Left lung (tissue), 4 donors: ENCODE measurements at regions not wholly inside any gene's neighbourhood (a gene's known extent, or its start where the extent isn't known, plus 50 kb on each side); places are given as distances from the start of the nearest gene placed in this dataset.

ENCODE experiments used
- ATAC-seq: fragments of 200-7000 bp; cut with Tn5 transposase; one replicate; pipeline ENCODE4 v1.9.1; 2020; ENCODE audit warnings: moderate library complexity
- DNase-seq, 4 donors: peaks; one replicate each; pipeline ENCODE4 v3.0.0-alpha.2; 2013 to 2020
- H3K27ac ChIP-seq, 2 donors: fragments of 200-600 bp; sonication (generic) in 1 of 2; one replicate each; pipeline versions ENCODE4 v1.5.0 to v1.8.0; 2020 to 2021
- H3K27me3 ChIP-seq, 2 donors: fragments of 200-600 bp; sonication (generic) in 1 of 2; one replicate each; pipeline versions ENCODE4 v1.5.0 to v1.8.0; 2020 to 2021
- H3K36me3 ChIP-seq, 2 donors: fragments of 200-600 bp; sonication (generic) in 1 of 2; one replicate each; pipeline versions ENCODE4 v1.5.0 to v1.8.0; 2020 to 2021
- H3K4me1 ChIP-seq, 2 donors: fragments of 200-600 bp; one replicate each; pipeline ENCODE4 v1.8.0; 2021
- H3K4me3 ChIP-seq, 2 donors: fragments of 200-600 bp; sonication (generic) in 1 of 2; one replicate each; pipeline versions ENCODE4 v1.5.0 to v1.8.0; 2020 to 2021; ENCODE audit warnings: mild to moderate bottlenecking in 1 of 2
- H3K9me3 ChIP-seq, 2 donors: fragments of 200-600 bp; sonication (generic) in 1 of 2; one replicate each; pipeline versions ENCODE4 v1.5.0 to v1.8.0; 2020 to 2021
- intact Hi-C, 2 donors: fragments of 100-400 bp; cut with DNase I; formaldehyde crosslinking; loops; one replicate each; pipeline versions ENCODE4 v1.11.2 to v1.14.2; 2022
- TF ChIP-seq, protein P1 (sequence below), 2 donors: fragments of 200-600 bp; sonication (generic) in 1 of 2; IDR thresholded peaks; one replicate each; pipeline versions ENCODE4 v1.5.0 to v1.8.0; 2021; ENCODE audit warnings: antibody characterized with exemption in 2 of 2
- donor health status: DM: no; HTN: yes; CAD: no.
- donor health status: DM: no; HTN: no; CAD: no.

DNA sequence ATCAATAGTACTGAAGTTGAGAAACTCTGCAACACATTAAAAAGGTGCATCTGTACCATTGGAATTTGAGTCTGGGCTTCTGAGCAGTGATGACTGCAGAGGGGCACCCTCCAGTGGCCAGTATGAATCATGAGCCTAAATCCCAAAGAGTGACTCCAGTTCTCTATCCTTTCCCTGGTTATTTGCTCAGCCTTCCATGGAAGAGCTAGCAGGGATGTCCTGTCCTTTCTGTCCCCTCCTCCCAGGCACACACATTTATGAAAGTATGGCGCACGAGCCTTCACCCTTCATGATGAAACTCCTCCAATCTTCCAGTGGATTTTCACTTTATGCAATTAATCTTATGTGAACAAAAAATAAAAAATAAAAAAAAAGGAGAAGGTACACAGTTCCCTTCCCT, 81.0 kb downstream of the ESM1 start:
- intact Hi-C loops, result loop anchor here in 1 of 2 donors (10.0 kb wide), 1 partner anchor 240 kb away; no protein-coding TSS in a partner anchor
- no peaks in the 10 kb centered on the region for H3K36me3 ChIP-seq
- no peak for DNase-seq

DNA sequence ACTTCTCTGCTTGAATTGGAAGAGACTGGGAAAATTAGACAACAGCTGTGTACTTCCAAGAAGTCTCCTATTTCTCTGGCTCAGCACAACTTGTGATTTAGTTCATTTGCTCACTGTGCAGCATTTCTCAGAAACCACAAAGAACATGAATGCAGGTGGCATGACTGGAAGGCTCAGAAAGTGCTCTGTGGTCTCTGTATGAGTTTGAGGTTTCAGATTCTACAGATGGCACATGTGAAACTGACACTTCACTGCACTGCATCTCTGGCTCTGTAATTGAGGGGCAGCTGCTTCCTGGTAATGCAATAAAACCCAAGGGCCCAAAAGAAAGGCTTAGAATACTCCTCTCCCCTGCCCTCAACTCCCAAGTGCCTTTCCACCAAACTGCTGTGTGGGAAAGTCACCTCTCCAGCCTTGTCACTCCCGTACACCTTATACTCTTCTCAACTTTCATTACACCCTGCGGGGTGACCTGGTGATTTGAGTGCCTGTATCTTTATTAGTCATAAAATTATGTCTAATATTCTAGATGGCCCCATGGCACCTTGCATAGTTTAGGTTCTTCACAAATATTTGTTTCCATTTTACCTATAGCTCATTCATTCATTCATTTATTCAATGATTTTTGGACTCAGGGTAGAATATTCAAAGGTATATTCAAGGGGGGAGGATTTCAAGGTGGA, 82.5 kb downstream of the ESM1 start:
- Histone ChIP-seq H3K27ac (no peak overlapping the region), H3K27me3 (no peaks in the 10 kb centered on the region), H3K4me1 (peaks cover 0 to 11% of the 10 kb centered on the region in 2 donors), H3K9me3 (no peaks in the 10 kb centered on the region), H3K36me3 (no peaks in the 10 kb centered on the region), H3K4me3 (no peak overlapping the region)
- no peak for DNase-seq
- intact Hi-C loops, result loop anchor here in 1 of 2 donors (10.0 kb wide), 1 partner anchor 242 kb away; no protein-coding TSS in a partner anchor
- TF ChIP-seq, protein P1, sequence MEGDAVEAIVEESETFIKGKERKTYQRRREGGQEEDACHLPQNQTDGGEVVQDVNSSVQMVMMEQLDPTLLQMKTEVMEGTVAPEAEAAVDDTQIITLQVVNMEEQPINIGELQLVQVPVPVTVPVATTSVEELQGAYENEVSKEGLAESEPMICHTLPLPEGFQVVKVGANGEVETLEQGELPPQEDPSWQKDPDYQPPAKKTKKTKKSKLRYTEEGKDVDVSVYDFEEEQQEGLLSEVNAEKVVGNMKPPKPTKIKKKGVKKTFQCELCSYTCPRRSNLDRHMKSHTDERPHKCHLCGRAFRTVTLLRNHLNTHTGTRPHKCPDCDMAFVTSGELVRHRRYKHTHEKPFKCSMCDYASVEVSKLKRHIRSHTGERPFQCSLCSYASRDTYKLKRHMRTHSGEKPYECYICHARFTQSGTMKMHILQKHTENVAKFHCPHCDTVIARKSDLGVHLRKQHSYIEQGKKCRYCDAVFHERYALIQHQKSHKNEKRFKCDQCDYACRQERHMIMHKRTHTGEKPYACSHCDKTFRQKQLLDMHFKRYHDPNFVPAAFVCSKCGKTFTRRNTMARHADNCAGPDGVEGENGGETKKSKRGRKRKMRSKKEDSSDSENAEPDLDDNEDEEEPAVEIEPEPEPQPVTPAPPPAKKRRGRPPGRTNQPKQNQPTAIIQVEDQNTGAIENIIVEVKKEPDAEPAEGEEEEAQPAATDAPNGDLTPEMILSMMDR (IDR thresholded peaks at IDR 0.05), result no peak
- ATAC-seq, result peak; percentile 18

More for the DNA sequence above, 81.0 kb downstream of the ESM1 start:
- TF ChIP-seq, protein P1 (IDR thresholded peaks at IDR 0.05), result peak in 1 of 2 donors; percentile 18
- Histone ChIP-seq H3K4me3 (no peak overlapping the region), H3K9me3 (no peaks in the 10 kb centered on the region), H3K27ac (no peak overlapping the region), H3K4me1 (peaks cover 0 to 11% of the 10 kb centered on the region in 2 donors), H3K27me3 (no peaks in the 10 kb centered on the region)
- peak; percentile 23 for ATAC-seq

- TF ChIP-seq, protein P1 (IDR thresholded peaks at IDR 0.05), result no peak
These were observed 84.2 kb downstream of the ESM1 start for GRCh38 chr5:54900984-54901725.

DNA sequence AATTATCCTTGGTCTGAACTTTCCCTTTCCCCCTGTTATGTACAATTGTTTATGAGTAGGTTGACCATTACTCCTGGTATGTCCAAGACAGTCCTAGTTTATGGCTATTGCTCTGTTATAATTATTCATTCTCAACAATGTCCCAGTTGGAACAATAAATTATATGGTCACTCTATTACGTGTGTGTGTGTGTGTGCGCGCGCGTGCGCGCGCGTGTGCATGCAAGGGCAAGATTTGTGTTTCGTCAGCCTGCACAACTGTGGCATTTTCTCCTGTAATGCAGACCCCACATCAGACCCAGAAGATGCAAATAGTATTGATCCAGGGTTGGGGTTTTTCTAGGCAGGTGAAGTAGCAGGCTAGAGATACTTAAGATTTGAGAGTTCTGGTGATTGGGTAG, 88.4 kb downstream of the ESM1 start:
- no peak for DNase-seq
- TF ChIP-seq, protein P1 (IDR thresholded peaks at IDR 0.05), result no peak
- no peaks in the 10 kb centered on the region for H3K4me1 ChIP-seq

More at GRCh38 chr5:54900984-54901725, 84.2 kb downstream of the ESM1 start:
- intact Hi-C loops, result loop anchor here in 1 of 2 donors (10.0 kb wide), 1 partner anchor 244 kb away; no protein-coding TSS in a partner anchor
- peak; percentile 71 for ATAC-seq
- no peaks in the 10 kb centered on the region for H3K27me3 ChIP-seq
- H3K4me1 ChIP-seq, result peaks cover 0 to 11% of the 10 kb centered on the region in 2 donors
- H3K9me3 ChIP-seq, result no peaks in the 10 kb centered on the region
- no peak overlapping the region for H3K4me3 ChIP-seq
- H3K27ac ChIP-seq, result no peak overlapping the region
- peak in 1 of 4 donors; percentile 36 for DNase-seq
- H3K36me3 ChIP-seq, result no peaks in the 10 kb centered on the region

GRCh38 chr5:54895816-54896341, 89.5 kb downstream of the ESM1 start:
- no peak overlapping the region for H3K4me3 ChIP-seq
- intact Hi-C loops, result no loop called here
- no peaks in the 10 kb centered on the region for H3K36me3 ChIP-seq
- no peaks in the 10 kb centered on the region for H3K4me1 ChIP-seq
- no peak overlapping the region for H3K27ac ChIP-seq
- DNase-seq (peak in 1 of 4 donors; percentile 49), ATAC-seq (peak; percentile 75)
- no peaks in the 10 kb centered on the region for H3K9me3 ChIP-seq
- no peaks in the 10 kb centered on the region for H3K27me3 ChIP-seq
- TF ChIP-seq, protein P1 (IDR thresholded peaks at IDR 0.05), result peak in 1 of 2 donors; percentile 23

More for the DNA sequence above, 88.4 kb downstream of the ESM1 start:
- Histone ChIP-seq H3K36me3 (no peaks in the 10 kb centered on the region), H3K4me3 (no peak overlapping the region), H3K27me3 (no peaks in the 10 kb centered on the region), H3K9me3 (no peaks in the 10 kb centered on the region), H3K27ac (no peak overlapping the region)
- no peak for ATAC-seq
- intact Hi-C loops, result no loop called here
